Trophoblast cell (in vitro differentiated cells and primary cell): ENCODE measurements at regions not wholly inside any gene's neighbourhood (a gene's known extent, or its start where the extent isn't known, plus 50 kb on each side); places are given as distances from the start of the nearest gene placed in this dataset.

Experiments
- DNase-seq, 2 donors: peaks; one replicate each; pipeline ENCODE4 v3.0.0-alpha.2; 2016
- H2AFZ ChIP-seq: 2 replicates; pipeline ENCODE4 v1.6.1; 2013; ENCODE audit warnings: low read length, moderate library complexity, mild to moderate bottlenecking; ENCODE audit not compliant: insufficient read depth, poor library complexity
- H2AK5ac ChIP-seq: 2 replicates; pipeline ENCODE4 v1.6.1; 2013; ENCODE audit warnings: mild to moderate bottlenecking, low read length
- H2BK120ac ChIP-seq: 2 replicates; pipeline ENCODE4 v1.6.1; 2013; ENCODE audit warnings: low read length, mild to moderate bottlenecking, moderate library complexity; ENCODE audit not compliant: insufficient read depth, poor library complexity
- H2BK12ac ChIP-seq: 2 replicates; pipeline ENCODE4 v1.6.1; 2013; ENCODE audit warnings: mild to moderate bottlenecking, low read length, moderate library complexity
- H2BK5ac ChIP-seq: 2 replicates; pipeline ENCODE4 v1.6.1; 2013; ENCODE audit warnings: low read length, low read depth, moderate library complexity, mild to moderate bottlenecking; ENCODE audit not compliant: poor library complexity
- H3K14ac ChIP-seq: 2 replicates; pipeline ENCODE4 v1.6.1; 2013; ENCODE audit warnings: mild to moderate bottlenecking, low read length
- H3K18ac ChIP-seq: 2 replicates; pipeline ENCODE4 v1.6.1; 2013; ENCODE audit warnings: mild to moderate bottlenecking, low read length
- H3K23ac ChIP-seq: 2 replicates; pipeline ENCODE4 v1.6.1; 2013; ENCODE audit warnings: low read length
- H3K27ac ChIP-seq: 2 replicates; pipeline ENCODE4 v1.5.1; 2013; ENCODE audit warnings: low read depth, mild to moderate bottlenecking, inconsistent platforms, low read length, moderate library complexity
- H3K27me3 ChIP-seq: 2 replicates; pipeline ENCODE4 v1.6.1; 2013; ENCODE audit warnings: inconsistent platforms, mild to moderate bottlenecking, low read length, moderate library complexity; ENCODE audit not compliant: insufficient read depth
- H3K36me3 ChIP-seq, 2 experiments: 1 replicate in 1 of 2; 2 replicates in 1 of 2; pipeline ENCODE4 v1.6.1; 2013; ENCODE audit warnings: low read length in 2 of 2, mild to moderate bottlenecking in 2 of 2, moderate library complexity in 1 of 2; ENCODE audit not compliant: insufficient read depth in 2 of 2, control insufficient read depth in 1 of 2
- H3K4ac ChIP-seq: 2 replicates; pipeline ENCODE4 v1.6.1; 2013; ENCODE audit warnings: low read depth, mild to moderate bottlenecking, low read length, moderate library complexity
- H3K4me1 ChIP-seq, 2 experiments: 1 replicate in 1 of 2; 2 replicates in 1 of 2; pipeline ENCODE4 v1.6.1; 2013; ENCODE audit warnings: low read length in 2 of 2, mild to moderate bottlenecking in 2 of 2, moderate library complexity in 1 of 2; ENCODE audit not compliant: insufficient read depth in 2 of 2, control insufficient read depth in 1 of 2
- H3K4me2 ChIP-seq: 2 replicates; pipeline ENCODE4 v1.6.1; 2013; ENCODE audit warnings: inconsistent platforms, mild to moderate bottlenecking, low read length, moderate library complexity
- H3K4me3 ChIP-seq: 2 replicates; pipeline ENCODE4 v1.5.1; 2013; ENCODE audit warnings: mild to moderate bottlenecking, low read depth, low read length, inconsistent platforms
- H3K79me1 ChIP-seq: one replicate; pipeline ENCODE4 v1.6.1; 2013; ENCODE audit warnings: low read length
- H3K79me2 ChIP-seq: 2 replicates; pipeline ENCODE4 v1.6.1; 2013; ENCODE audit warnings: low read length, mild to moderate bottlenecking; ENCODE audit not compliant: control insufficient read depth, insufficient read depth, poor library complexity
- H3K9ac ChIP-seq: 2 replicates; pipeline ENCODE4 v1.6.1; 2013; ENCODE audit warnings: mild to moderate bottlenecking, low read length
- H3K9me3 ChIP-seq: 2 replicates; pipeline ENCODE4 v1.6.1; 2013; ENCODE audit warnings: low read depth, mild to moderate bottlenecking, control low read depth, inconsistent platforms, low read length; ENCODE audit not compliant: insufficient read depth
- H4K12ac ChIP-seq: 2 replicates; pipeline ENCODE4 v1.6.1; 2013; ENCODE audit warnings: low read depth, mild to moderate bottlenecking, low read length, moderate library complexity
- H4K8ac ChIP-seq: 2 replicates; pipeline ENCODE4 v1.6.1; 2013; ENCODE audit warnings: low read depth, mild to moderate bottlenecking, low read length, moderate library complexity
- H4K91ac ChIP-seq: one replicate; pipeline ENCODE4 v1.6.1; 2013; ENCODE audit warnings: low read depth, mild to moderate bottlenecking, low read length, moderate library complexity
- WGBS: extraction: QIAGEN DNeasy Blood & Tissue Kit; methylation state at CpG from one replicate; pipeline ENCODE4 v1.1.7; 2013; ENCODE audit warnings: missing lambda C conversion rate; ENCODE audit not compliant: insufficient read length, insufficient coverage; ENCODE audit errors: extremely low coverage; 5-methylcytosine and 5-hydroxymethylcytosine counted together

- no peak overlapping the region for H2BK5ac ChIP-seq
These were observed 88.1 kb upstream of the DIO3 start for GRCh38 chr14:101473045-101473729.

GRCh38 chr14:101473795-101474562, 87.3 kb upstream of the DIO3 start:
- peaks cover 4% of the 10 kb centered on the region for H3K9me3 ChIP-seq
- no peak overlapping the region for H4K8ac ChIP-seq
- no peak overlapping the region for H3K4me3 ChIP-seq
- H3K4ac ChIP-seq, result no peak overlapping the region
- no peak overlapping the region for H3K9ac ChIP-seq
- H3K79me1 ChIP-seq, result peaks cover 3% of the 10 kb centered on the region
- H4K12ac ChIP-seq, result no peak overlapping the region
- DNase-seq, result no peak
- H2AFZ ChIP-seq, result no peak overlapping the region
- WGBS, result no CpG with 5 or more reads among the region's 23 CpGs
- H4K91ac ChIP-seq, result no peak overlapping the region
- H2BK120ac ChIP-seq, result no peak overlapping the region
- no peak overlapping the region for H3K23ac ChIP-seq
- H3K36me3 ChIP-seq, result no peaks in the 10 kb centered on the region
- H3K14ac ChIP-seq, result no peak overlapping the region
- no peak overlapping the region for H2AK5ac ChIP-seq
- peaks cover 10 to 18% of the 10 kb centered on the region in 2 experiments for H3K4me1 ChIP-seq
- no peaks in the 10 kb centered on the region for H3K79me2 ChIP-seq
- H2BK12ac ChIP-seq, result no peak overlapping the region
- H3K27me3 ChIP-seq, result no peaks in the 10 kb centered on the region
- H3K4me2 ChIP-seq, result no peak overlapping the region
- H3K27ac ChIP-seq, result no peak overlapping the region
- H3K18ac ChIP-seq, result no peak overlapping the region
- H2BK5ac ChIP-seq, result no peak overlapping the region

More at GRCh38 chr14:101473045-101473729, 88.1 kb upstream of the DIO3 start:
- Histone ChIP-seq H2BK12ac (peak overlapping the region; percentile 1), H3K4me3 (no peak overlapping the region), H3K36me3 (no peaks in the 10 kb centered on the region), H3K18ac (no peak overlapping the region), H3K27me3 (no peaks in the 10 kb centered on the region), H2AK5ac (no peak overlapping the region), H3K79me1 (peaks cover 3% of the 10 kb centered on the region), H4K8ac (no peak overlapping the region), H2BK120ac (no peak overlapping the region), H2AFZ (no peak overlapping the region), H3K4ac (no peak overlapping the region), H3K9me3 (peaks cover 1% of the 10 kb centered on the region), H3K27ac (no peak overlapping the region), H3K14ac (no peak overlapping the region), H4K12ac (no peak overlapping the region), H3K23ac (no peak overlapping the region), H3K4me1 (peaks cover 9 to 14% of the 10 kb centered on the region in 2 experiments), H4K91ac (no peak overlapping the region), H3K79me2 (no peaks in the 10 kb centered on the region), H3K4me2 (no peak overlapping the region), H3K9ac (no peak overlapping the region)
- no peak for DNase-seq
- no CpG with 5 or more reads among the region's 12 CpGs for WGBS

- H3K79me2 ChIP-seq, result no peaks in the 10 kb centered on the region
These were observed 86.5 kb upstream of the DIO3 start for GRCh38 chr14:101474563-101475455.

More at GRCh38 chr14:101474563-101475455, 86.5 kb upstream of the DIO3 start:
- no peak overlapping the region for H2BK5ac ChIP-seq
- no peak overlapping the region for H4K8ac ChIP-seq
- no peak overlapping the region for H2AFZ ChIP-seq
- H3K9ac ChIP-seq, result no peak overlapping the region
- no peak overlapping the region for H3K4me3 ChIP-seq
- H3K36me3 ChIP-seq, result no peaks in the 10 kb centered on the region
- H3K14ac ChIP-seq, result no peak overlapping the region
- no peak overlapping the region for H3K18ac ChIP-seq
- DNase-seq, result no peak
- H2BK12ac ChIP-seq, result no peak overlapping the region
- no peak overlapping the region for H4K12ac ChIP-seq
- no peak overlapping the region for H3K4me2 ChIP-seq
- no peak overlapping the region for H3K4ac ChIP-seq
- no peak overlapping the region for H2BK120ac ChIP-seq
- H2AK5ac ChIP-seq, result no peak overlapping the region
- peaks cover 4% of the 10 kb centered on the region for H3K9me3 ChIP-seq
- WGBS, result no CpG with 5 or more reads among the region's 19 CpGs
- no peak overlapping the region for H3K27ac ChIP-seq
- no peak overlapping the region for H3K23ac ChIP-seq
- no peaks in the 10 kb centered on the region for H3K27me3 ChIP-seq
- H4K91ac ChIP-seq, result no peak overlapping the region
- peaks cover 10 to 23% of the 10 kb centered on the region in 2 experiments for H3K4me1 ChIP-seq
- peaks cover 3% of the 10 kb centered on the region for H3K79me1 ChIP-seq
